Left ventricle myocardium inferior (tissue), 1 donor: ENCODE measurements at regions not wholly inside any gene's neighbourhood (a gene's known extent, or its start where the extent isn't known, plus 50 kb on each side); places are given as distances from the start of the nearest gene placed in this dataset.
A peak's percentile ranks its signal among the peaks of the same experiment; 100 is the strongest.

Source experiments
- DNase-seq: peaks from one replicate; pipeline ENCODE4 v3.0.0-alpha.2; 2020
- H3K27ac ChIP-seq: fragments of 200-600 bp; replicated peaks from 2 replicates; pipeline ENCODE4 v1.8.0; 2021
- H3K27me3 ChIP-seq: fragments of 200-600 bp; 2 replicates; pipeline ENCODE4 v1.8.0; 2021; ENCODE audit warnings: low read depth
- H3K36me3 ChIP-seq: fragments of 200-600 bp; 2 replicates; pipeline ENCODE4 v1.8.0; 2021
- H3K4me1 ChIP-seq: fragments of 200-600 bp; 2 replicates; pipeline ENCODE4 v1.8.0; 2021
- H3K4me3 ChIP-seq: fragments of 200-600 bp; 2 replicates; pipeline ENCODE4 v1.8.0; 2021; ENCODE audit warnings: mild to moderate bottlenecking, moderate library complexity
- H3K9me3 ChIP-seq: fragments of 200-600 bp; replicated peaks from 2 replicates; pipeline ENCODE4 v1.8.0; 2021
- intact Hi-C: fragments of 100-400 bp; cut with micrococcal nuclease; formaldehyde crosslinking; loops from one replicate; pipeline ENCODE4 v1.11.0; 2022
- TF ChIP-seq, protein P1 (sequence below): fragments of 200-600 bp; IDR thresholded peaks from 2 replicates; pipeline ENCODE4 v1.8.0; 2021; ENCODE audit warnings: antibody characterized with exemption, mild to moderate bottlenecking, borderline replicate concordance
- donor health status: DM: no; HTN: yes; CAD: no; lungs with severe emphysema.

DNA sequence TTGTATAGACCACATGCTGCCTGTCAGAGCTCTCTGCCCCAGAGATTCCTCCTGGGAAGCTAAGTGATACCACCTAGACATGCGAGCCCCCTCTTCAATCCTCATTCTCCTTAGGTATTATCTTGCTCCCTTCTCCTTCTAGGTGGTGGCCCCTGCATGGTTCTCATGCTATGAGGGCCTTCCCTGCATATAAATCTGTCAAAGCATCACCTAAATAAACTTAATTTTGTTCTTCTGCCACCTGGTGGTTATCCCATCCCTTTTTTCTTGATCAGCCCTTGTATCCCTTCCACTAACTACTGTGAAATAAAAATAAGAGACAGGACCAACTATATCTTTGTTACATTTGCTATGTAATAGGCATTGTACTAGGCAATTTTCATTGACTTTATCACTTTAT, 242.1 kb downstream of the CDC14C start:
- TF ChIP-seq, protein P1, sequence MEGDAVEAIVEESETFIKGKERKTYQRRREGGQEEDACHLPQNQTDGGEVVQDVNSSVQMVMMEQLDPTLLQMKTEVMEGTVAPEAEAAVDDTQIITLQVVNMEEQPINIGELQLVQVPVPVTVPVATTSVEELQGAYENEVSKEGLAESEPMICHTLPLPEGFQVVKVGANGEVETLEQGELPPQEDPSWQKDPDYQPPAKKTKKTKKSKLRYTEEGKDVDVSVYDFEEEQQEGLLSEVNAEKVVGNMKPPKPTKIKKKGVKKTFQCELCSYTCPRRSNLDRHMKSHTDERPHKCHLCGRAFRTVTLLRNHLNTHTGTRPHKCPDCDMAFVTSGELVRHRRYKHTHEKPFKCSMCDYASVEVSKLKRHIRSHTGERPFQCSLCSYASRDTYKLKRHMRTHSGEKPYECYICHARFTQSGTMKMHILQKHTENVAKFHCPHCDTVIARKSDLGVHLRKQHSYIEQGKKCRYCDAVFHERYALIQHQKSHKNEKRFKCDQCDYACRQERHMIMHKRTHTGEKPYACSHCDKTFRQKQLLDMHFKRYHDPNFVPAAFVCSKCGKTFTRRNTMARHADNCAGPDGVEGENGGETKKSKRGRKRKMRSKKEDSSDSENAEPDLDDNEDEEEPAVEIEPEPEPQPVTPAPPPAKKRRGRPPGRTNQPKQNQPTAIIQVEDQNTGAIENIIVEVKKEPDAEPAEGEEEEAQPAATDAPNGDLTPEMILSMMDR, result no peak
- intact Hi-C loops, result no loop called here
- no peak overlapping the region for H3K4me3 ChIP-seq
- no peak overlapping the region for H3K27ac ChIP-seq
- no peaks in the 10 kb centered on the region for H3K27me3 ChIP-seq
- DNase-seq, result no peak
- no peaks in the 10 kb centered on the region for H3K4me1 ChIP-seq
- H3K36me3 ChIP-seq, result no peaks in the 10 kb centered on the region
- no peaks in the 10 kb centered on the region for H3K9me3 ChIP-seq

DNA sequence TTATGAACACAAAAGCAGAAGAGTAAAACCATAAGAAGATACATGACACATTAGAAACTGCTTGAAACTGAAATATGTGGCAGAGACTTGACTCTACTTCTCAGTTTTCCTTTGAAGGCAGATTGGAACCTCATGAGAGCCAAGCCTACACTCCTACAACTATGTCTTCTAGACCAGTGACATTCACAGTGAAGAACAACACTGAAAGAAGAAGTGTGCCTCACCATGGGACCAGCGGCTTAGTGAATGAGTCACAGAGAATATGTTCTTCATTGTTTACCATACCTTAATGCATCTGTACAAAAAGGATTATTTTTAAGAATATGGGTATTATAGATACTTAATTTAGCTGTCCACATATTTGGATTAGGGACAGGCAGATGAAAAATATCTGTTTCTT, 248.3 kb downstream of the CDC14C start:
- H3K27me3 ChIP-seq, result no peaks in the 10 kb centered on the region
- no peak for DNase-seq
- H3K27ac ChIP-seq, result no peak overlapping the region
- TF ChIP-seq, protein P1, result no peak
- no peak overlapping the region for H3K4me3 ChIP-seq
- intact Hi-C loops, result no loop called here
- H3K4me1 ChIP-seq, result no peaks in the 10 kb centered on the region
- H3K9me3 ChIP-seq, result no peaks in the 10 kb centered on the region
- H3K36me3 ChIP-seq, result no peaks in the 10 kb centered on the region

DNA sequence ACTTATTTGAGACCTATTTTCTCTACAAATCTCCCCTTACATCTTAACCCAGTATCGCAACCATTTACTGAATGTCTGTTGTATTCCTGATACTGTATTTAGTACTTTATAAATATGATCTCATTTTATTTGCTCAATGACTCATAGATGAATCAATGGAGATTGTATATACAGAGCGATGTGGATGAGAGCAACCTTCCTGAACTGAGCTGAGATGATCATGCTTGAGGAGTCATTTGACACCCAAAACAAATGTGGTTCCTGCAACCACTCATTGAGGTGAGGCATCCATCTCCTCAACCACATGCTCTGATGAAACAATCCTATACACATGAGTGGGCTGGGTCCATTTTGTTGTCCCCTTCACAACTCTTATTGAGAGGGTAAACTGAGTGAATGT, 250.0 kb downstream of the CDC14C start:
- intact Hi-C loops, result no loop called here
- TF ChIP-seq, protein P1, result no peak
- Histone ChIP-seq H3K27ac (no peak overlapping the region), H3K9me3 (no peaks in the 10 kb centered on the region), H3K36me3 (no peaks in the 10 kb centered on the region), H3K4me1 (no peaks in the 10 kb centered on the region), H3K27me3 (no peaks in the 10 kb centered on the region), H3K4me3 (no peak overlapping the region)
- DNase-seq, result no peak

DNA sequence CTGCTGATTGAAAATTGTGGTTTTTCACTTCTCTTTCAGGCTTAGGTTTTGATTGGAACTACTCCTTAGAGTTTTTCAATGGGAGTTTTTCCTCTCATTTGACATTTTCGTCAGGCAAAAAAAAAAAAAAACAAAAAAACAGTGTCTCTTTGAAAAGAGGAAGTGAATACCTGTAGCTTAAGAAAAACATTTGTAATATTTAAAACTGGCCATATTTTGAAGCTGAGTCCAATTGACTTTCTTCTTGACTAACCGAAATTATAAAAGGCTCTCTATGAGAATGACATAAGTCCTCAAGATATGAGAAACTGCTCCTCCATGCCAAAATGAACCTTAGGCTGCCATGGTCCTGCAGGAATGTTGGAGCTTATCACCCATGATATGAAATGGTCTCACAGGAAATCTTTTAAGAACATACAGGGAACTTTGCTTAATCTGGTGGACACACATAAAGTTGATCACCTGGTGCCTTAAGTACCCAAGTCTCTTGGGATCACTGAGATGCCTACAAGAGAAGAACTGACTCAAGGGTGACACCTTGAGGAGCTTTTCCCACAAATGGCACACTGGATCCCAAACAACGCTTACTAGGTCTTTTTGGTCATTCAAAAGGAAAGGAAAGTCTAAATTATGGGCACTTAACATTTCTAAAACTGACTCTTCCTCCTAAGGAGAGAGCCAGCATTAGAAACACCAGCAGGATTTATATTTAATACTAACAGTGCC, 263.4 kb downstream of the CDC14C start:
- H3K36me3 ChIP-seq, result no peaks in the 10 kb centered on the region
- TF ChIP-seq, protein P1, result peak; percentile 18
- H3K9me3 ChIP-seq, result no peaks in the 10 kb centered on the region
- intact Hi-C loops, result no loop called here
- H3K4me3 ChIP-seq, result no peak overlapping the region
- DNase-seq, result no peak
- no peak overlapping the region for H3K27ac ChIP-seq
- H3K4me1 ChIP-seq, result no peaks in the 10 kb centered on the region
- no peaks in the 10 kb centered on the region for H3K27me3 ChIP-seq

DNA sequence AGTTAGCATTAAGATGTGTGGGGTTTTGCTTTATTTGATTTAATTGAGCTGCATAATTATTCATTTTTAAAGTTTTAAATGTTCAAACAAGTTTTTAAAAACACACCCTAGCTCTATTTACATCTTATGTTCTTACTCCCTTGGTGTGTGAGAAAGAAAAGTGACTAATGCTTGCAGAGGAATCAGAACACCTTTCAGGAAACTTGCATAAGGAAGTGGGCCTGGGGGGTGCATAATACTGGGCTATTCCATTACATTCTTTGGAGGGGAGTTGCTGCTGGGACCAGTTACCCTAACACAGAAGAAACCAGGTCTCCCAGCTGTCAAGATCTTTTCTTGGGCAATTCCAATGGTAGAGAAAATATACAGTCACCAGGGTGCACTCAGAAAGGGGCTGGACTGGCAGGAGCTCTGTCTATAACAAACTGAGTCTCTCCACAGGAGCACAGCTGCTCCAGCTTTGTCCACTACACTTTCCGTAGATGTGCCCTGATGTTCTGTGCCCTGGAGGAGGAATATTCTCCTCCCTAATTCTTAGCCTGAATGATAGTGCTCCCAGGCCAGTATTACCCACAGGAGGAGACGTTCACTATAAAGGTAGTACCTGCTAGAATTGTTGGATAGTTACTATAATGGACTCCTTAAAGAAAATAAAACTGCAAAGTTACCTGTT, 304.2 kb downstream of the CDC14C start:
- TF ChIP-seq, protein P1, result no peak
- intact Hi-C loops, result no loop called here
- Histone ChIP-seq H3K9me3 (no peaks in the 10 kb centered on the region), H3K27ac (no peak overlapping the region), H3K4me1 (no peaks in the 10 kb centered on the region), H3K27me3 (no peaks in the 10 kb centered on the region), H3K36me3 (no peaks in the 10 kb centered on the region), H3K4me3 (no peak overlapping the region)
- DNase-seq, result no peak
